OCI-LY1 (cell line): ENCODE measurements at regions not wholly inside any gene's neighbourhood (a gene's known extent, or its start where the extent isn't known, plus 50 kb on each side); places are given as distances from the start of the nearest gene placed in this dataset.

Experiments
- CTCF ChIP-seq: fragments of 200-600 bp; sonication (generic), shearing (Covaris generic); IDR thresholded peaks from 2 replicates; pipeline ENCODE4 v1.5.1; 2017; ENCODE audit warnings: mild to moderate bottlenecking, antibody characterized with exemption, low read length, moderate library complexity, mixed read lengths
- EZH2 ChIP-seq: fragments of 200-600 bp; sonication (generic), shearing (Covaris generic); IDR thresholded peaks from 2 replicates; pipeline ENCODE4 v1.8.0; 2017; ENCODE audit warnings: borderline replicate concordance, mixed run types, mild to moderate bottlenecking, antibody characterized with exemption, low read length, moderate library complexity, mixed read lengths

GRCh38 chr6:86511962-86512361 is 425.4 kb upstream of the HTR1E start:
- no peak for TF ChIP-seq CTCF
- no peak for TF ChIP-seq EZH2
